ENCODE measurements at regions not wholly inside any gene's neighbourhood (a gene's known extent, or its start where the extent isn't known, plus 50 kb on each side); places are given as distances from the start of the nearest gene placed in this dataset.
"Not testable (repeated sequence)": the region's sequence is repeated elsewhere in the genome, so short reads cannot be mapped to it uniquely, and the experiment has no call there.

DNA sequence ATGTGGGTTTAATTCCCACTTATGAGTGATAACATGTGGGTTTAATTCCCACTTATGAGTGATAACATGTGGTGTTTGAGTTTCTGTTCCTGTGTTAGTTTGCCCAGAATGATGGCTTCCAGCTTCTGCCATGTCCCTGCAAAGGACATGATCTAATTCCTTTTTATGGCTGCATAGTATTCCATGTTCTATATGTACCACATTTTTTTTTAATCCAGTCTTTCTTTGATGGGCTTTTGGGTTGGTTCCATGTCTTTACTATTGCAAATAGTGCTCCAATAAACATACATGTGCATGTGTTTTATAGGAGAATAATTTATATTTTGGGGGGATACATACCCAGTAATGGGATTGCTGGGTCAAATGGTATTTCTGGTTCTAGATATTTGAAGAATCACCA, 317.8 kb downstream of the MMUT start:
- TF ChIP-seq, protein P1, sequence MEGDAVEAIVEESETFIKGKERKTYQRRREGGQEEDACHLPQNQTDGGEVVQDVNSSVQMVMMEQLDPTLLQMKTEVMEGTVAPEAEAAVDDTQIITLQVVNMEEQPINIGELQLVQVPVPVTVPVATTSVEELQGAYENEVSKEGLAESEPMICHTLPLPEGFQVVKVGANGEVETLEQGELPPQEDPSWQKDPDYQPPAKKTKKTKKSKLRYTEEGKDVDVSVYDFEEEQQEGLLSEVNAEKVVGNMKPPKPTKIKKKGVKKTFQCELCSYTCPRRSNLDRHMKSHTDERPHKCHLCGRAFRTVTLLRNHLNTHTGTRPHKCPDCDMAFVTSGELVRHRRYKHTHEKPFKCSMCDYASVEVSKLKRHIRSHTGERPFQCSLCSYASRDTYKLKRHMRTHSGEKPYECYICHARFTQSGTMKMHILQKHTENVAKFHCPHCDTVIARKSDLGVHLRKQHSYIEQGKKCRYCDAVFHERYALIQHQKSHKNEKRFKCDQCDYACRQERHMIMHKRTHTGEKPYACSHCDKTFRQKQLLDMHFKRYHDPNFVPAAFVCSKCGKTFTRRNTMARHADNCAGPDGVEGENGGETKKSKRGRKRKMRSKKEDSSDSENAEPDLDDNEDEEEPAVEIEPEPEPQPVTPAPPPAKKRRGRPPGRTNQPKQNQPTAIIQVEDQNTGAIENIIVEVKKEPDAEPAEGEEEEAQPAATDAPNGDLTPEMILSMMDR (IDR thresholded peaks at IDR 0.05; ENCODE audit: low read depth, low read length, missing control alignments) = no peak
- no peak overlapping the region for H3K4me3 ChIP-seq (replicated peaks; ENCODE audit: low read depth, low read length)
- DNase-seq (ENCODE audit: extremely low read depth, low read depth) = no peak

DNA sequence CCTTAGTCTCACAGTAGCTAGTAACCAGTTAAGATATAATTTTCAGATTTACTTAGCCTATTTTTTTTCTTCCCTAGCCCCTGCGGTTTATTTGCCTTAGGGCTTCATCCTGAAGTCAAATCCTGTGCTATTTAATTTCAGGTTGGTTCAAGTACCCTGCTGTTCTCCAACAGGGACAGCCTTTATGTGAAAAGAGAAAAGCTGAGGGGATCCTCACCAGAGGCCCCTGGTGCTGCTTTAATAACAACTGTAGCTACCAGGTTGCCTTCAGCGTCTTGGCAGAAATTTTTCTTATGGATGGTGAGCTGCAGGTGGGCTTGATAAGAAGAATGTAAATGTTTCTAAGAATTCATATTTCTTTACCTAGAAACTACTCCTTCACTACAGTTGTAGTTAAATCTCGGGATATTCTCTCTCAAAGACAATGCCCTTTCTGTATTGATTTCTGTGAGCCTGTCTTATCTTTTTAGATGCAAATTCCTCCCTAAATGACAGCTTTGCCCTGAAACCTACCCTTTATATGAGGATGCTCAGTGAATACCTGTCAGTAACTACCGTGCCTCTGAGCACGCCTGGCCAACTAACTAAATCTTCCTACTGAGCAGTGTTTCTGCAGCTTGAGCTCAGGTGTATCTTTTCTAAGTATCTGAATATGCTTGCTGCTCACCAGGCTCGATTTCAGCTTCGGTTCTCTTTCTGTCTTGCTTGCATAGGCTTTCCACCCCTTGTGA, 320.5 kb downstream of the MMUT start:
- H3K4me3 ChIP-seq (replicated peaks; ENCODE audit: low read depth, low read length) = no peak overlapping the region

DNA sequence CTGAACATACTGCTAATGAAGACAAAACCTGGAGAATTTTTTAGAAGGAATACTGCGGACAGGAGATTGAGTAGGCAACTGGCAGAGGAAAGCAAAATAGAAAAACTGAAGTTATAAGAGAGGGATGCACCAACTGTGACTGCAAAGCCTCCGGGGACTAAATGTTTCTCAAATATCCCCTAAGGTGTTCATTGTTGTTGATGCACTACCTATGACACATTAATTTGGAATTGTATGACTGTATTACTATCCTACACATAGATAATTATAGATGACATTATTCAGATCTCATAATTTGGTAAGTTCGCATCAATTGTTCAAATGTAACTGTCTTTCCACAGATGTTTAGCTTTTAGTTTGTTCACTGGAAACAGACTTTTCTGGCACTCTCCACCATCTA, 341.1 kb downstream of the MMUT start:
- TF ChIP-seq, protein P1 (IDR thresholded peaks at IDR 0.05; ENCODE audit: low read depth, low read length, missing control alignments) = no peak
- H3K4me3 ChIP-seq (replicated peaks; ENCODE audit: low read depth, low read length) = no peak overlapping the region
- no peak for DNase-seq (ENCODE audit: extremely low read depth, low read depth)

More for the DNA sequence above, 320.5 kb downstream of the MMUT start:
- no peak for DNase-seq (ENCODE audit: extremely low read depth, low read depth)
- TF ChIP-seq, protein P1 (IDR thresholded peaks at IDR 0.05; ENCODE audit: low read depth, low read length, missing control alignments) = no peak

DNA sequence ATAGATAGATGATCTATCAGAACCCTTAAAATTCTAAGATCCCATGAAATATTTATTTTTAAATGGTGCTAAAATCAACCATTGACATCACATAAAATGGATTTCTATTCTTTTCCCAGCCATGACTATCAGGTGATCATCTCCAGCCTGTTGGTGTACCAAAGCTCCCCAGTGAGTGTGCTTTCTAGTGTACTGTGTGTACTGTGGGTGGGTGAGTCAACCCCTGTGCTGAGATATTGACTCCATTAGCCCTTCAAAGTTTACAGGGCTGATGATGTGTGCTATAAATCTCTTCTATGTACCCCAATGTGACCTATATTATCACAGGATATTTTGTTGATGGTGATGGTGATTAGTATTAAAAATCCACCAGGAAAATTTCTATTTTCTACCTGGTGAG, 344.6 kb downstream of the MMUT start:
- H3K4me3 ChIP-seq (replicated peaks; ENCODE audit: low read depth, low read length) = no peak overlapping the region
- TF ChIP-seq, protein P1 (IDR thresholded peaks at IDR 0.05; ENCODE audit: low read depth, low read length, missing control alignments) = no peak
- no peak for DNase-seq (ENCODE audit: extremely low read depth, low read depth)

DNA sequence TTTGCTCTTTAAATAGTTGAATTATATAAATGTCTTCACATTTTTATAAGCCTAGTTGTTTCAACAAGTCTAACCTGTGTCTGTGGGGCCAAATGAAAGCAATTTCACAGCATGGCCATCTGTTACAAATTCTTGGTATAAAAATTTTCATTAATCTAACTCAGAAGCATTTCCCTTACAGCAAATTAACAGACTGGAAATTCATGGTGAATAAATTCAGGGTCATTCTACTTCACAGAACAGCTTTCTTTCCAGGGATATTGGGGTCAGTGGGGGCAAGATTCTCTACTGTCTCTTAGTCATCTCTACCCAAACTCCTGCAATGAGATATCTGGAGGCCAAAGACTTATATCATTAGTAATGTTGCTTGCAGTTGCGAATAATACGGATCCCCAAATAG, 352.1 kb downstream of the MMUT start:
- TF ChIP-seq, protein P1 (IDR thresholded peaks at IDR 0.05; ENCODE audit: low read depth, low read length, missing control alignments) = no peak
- DNase-seq (ENCODE audit: extremely low read depth, low read depth) = no peak
- H3K4me3 ChIP-seq (replicated peaks; ENCODE audit: low read depth, low read length) = no peak overlapping the region

DNA sequence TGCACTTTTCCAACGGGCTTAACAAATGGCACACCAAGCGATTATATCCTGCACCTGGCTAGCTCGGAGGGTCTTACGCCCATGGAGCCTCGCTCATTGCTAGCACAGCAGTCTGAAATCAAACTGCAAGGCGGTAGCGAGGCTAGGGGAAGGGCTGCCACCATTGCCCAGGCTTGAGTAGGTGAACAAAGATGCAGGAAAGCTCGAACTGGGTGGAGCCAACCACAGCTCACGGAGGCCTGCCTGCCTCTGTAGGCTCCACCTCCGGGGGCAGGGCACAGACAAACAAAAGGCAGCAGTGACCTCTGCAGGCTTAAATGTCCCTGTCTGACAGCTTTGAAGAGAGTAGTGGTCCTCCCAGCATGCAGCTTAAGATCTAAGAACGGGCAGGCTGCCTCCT, 365.4 kb downstream of the MMUT start:
- not testable (repeated sequence) for DNase-seq (ENCODE audit: extremely low read depth, low read depth); H3K4me3 ChIP-seq (replicated peaks; ENCODE audit: low read depth, low read length)

DNA sequence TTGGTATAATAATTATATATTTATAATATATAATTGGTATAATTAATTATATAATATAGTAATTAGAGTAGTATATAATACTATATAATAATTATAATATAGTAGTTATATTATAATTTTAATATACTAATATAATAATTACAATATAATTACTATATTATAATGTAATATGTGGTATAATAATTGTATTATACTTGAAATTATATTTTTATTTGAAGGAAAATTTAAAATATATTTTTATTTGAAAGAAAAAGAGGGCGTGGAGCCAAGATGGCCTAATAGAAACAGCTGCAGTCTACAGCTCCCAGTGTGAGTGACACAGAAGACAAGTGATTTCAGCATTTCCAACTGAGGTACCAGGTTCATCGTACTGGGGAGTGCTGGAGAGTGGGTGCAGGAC, 365.9 kb downstream of the MMUT start:
- DNase-seq (ENCODE audit: extremely low read depth, low read depth) = no peak
- TF ChIP-seq, protein P1 (IDR thresholded peaks at IDR 0.05; ENCODE audit: low read depth, low read length, missing control alignments) = no peak
- H3K4me3 ChIP-seq (replicated peaks; ENCODE audit: low read depth, low read length) = no peak overlapping the region
